GM23338 (cell line): ENCODE measurements at regions not wholly inside any gene's neighbourhood (a gene's known extent, or its start where the extent isn't known, plus 50 kb on each side); places are given as distances from the start of the nearest gene placed in this dataset.

Experiments
- ATAC-seq: fragments of 200-7000 bp; cut with Tn5 transposase; 3 replicates; pipeline ENCODE4 v1.9.1; 2020
- DNase-seq: peaks from one replicate; pipeline ENCODE4 v3.0.0-alpha.2; 2015; ENCODE audit warnings: low spot score
- H2AFZ ChIP-seq: fragments of 200-600 bp; sonication (generic); 2 replicates; pipeline ENCODE4 v1.8.0; 2016; ENCODE audit warnings: antibody characterized with exemption, mild to moderate bottlenecking, moderate library complexity
- H3F3A ChIP-seq: fragments of 200-600 bp; sonication (generic); replicated peaks from 2 replicates; pipeline ENCODE4 v1.8.0; 2017; ENCODE audit warnings: antibody characterized with exemption, mixed run types, low read depth
- H3K27ac ChIP-seq: fragments of 200-600 bp; sonication (generic); 2 replicates; pipeline ENCODE4 v1.6.1; 2016; ENCODE audit warnings: low read depth
- H3K27me3 ChIP-seq: fragments of 200-600 bp; sonication (generic); 2 replicates; pipeline ENCODE4 v1.8.0; 2016; ENCODE audit warnings: mild to moderate bottlenecking, mixed run types, moderate library complexity; ENCODE audit not compliant: insufficient read depth
- H3K36me3 ChIP-seq: fragments of 200-600 bp; sonication (generic); 2 replicates; pipeline ENCODE4 v1.8.0; 2016; ENCODE audit warnings: mild to moderate bottlenecking; ENCODE audit not compliant: insufficient read depth
- H3K4me1 ChIP-seq: fragments of 200-600 bp; sonication (generic); 2 replicates; pipeline ENCODE4 v1.8.0; 2016; ENCODE audit warnings: mild to moderate bottlenecking, moderate library complexity; ENCODE audit not compliant: insufficient read depth
- H3K4me2 ChIP-seq: fragments of 200-600 bp; sonication (generic); 2 replicates; pipeline ENCODE4 v1.7.1; 2017; ENCODE audit warnings: mixed run types
- H3K4me3 ChIP-seq: fragments of 200-600 bp; sonication (generic); 2 replicates; pipeline ENCODE4 v1.6.1; 2016; ENCODE audit warnings: mixed run types
- H3K79me2 ChIP-seq: fragments of 200-600 bp; sonication (generic); replicated peaks from 2 replicates; pipeline ENCODE4 v1.8.0; 2017; ENCODE audit warnings: mild to moderate bottlenecking; ENCODE audit not compliant: insufficient read depth
- H3K9me2 ChIP-seq: fragments of 200-600 bp; sonication (generic); 2 replicates; pipeline ENCODE4 v1.8.0; 2017; ENCODE audit not compliant: insufficient read depth
- H4K20me1 ChIP-seq: fragments of 200-600 bp; sonication (generic); replicated peaks from 2 replicates; pipeline ENCODE4 v1.8.0; 2017; ENCODE audit warnings: mild to moderate bottlenecking; ENCODE audit not compliant: insufficient read depth
- H3K27ac Mint-ChIP-seq: 2 replicates; pipeline ENCODE4 v1.8.0; 2020; ENCODE audit warnings: inconsistent platforms, mild to moderate bottlenecking, moderate library complexity, mixed read lengths
- H3K27me3 Mint-ChIP-seq: 3 replicates; pipeline ENCODE4 v1.8.0; 2022; ENCODE audit warnings: low read depth, mild to moderate bottlenecking, moderate library complexity, mixed read lengths, inconsistent platforms; ENCODE audit not compliant: insufficient read depth, poor library complexity
- H3K36me3 Mint-ChIP-seq: 3 replicates; pipeline ENCODE4 v1.8.0; 2021; ENCODE audit warnings: low read depth, mild to moderate bottlenecking, inconsistent platforms, moderate library complexity, mixed read lengths
- H3K4me1 Mint-ChIP-seq: 3 replicates; pipeline ENCODE4 v1.8.0; 2020; ENCODE audit warnings: mild to moderate bottlenecking, inconsistent platforms, mixed read lengths
- H3K4me3 Mint-ChIP-seq: 3 replicates; pipeline ENCODE4 v1.8.0; 2021; ENCODE audit warnings: moderate library complexity, mild to moderate bottlenecking, inconsistent platforms, mixed read lengths
- H3K9me3 Mint-ChIP-seq: 3 replicates; pipeline ENCODE4 v1.8.0; 2020; ENCODE audit warnings: moderate library complexity, mild to moderate bottlenecking, inconsistent platforms, mixed read lengths
- CREB1 ChIP-seq: fragments of 250-450 bp; sonication (Bioruptor Pico); IDR thresholded peaks from 2 replicates; pipeline ENCODE4 v1.5.0; 2020; ENCODE audit warnings: low read depth, mild to moderate bottlenecking, moderate library complexity
- CTCF ChIP-seq, 2 experiments: fragments of 200-600 bp in 1 of 2; sonication (generic) in 1 of 2; conservative IDR thresholded peaks; 2 replicates each; pipeline versions ENCODE4 v1.5.1 to v1.6.1; 2016 to 2017; ENCODE audit warnings: antibody characterized with exemption in 2 of 2, low read depth in 2 of 2, mild to moderate bottlenecking in 2 of 2, moderate library complexity in 1 of 2
- EZH2 ChIP-seq: fragments of 200-600 bp; sonication (generic); IDR thresholded peaks from one replicate; pipeline ENCODE4 v1.8.0; 2017; ENCODE audit warnings: antibody characterized with exemption, mild to moderate bottlenecking, low read depth; ENCODE audit not compliant: unreplicated experiment
- EZH2phosphoT487 ChIP-seq: fragments of 200-600 bp; sonication (generic); IDR thresholded peaks from one replicate; pipeline ENCODE4 v1.8.1; 2018; ENCODE audit warnings: antibody characterized with exemption; ENCODE audit not compliant: unreplicated experiment
- JUNB ChIP-seq: IDR thresholded peaks from one replicate; pipeline ENCODE4 v1.6.1; 2016; ENCODE audit warnings: antibody characterized with exemption; ENCODE audit not compliant: unreplicated experiment
- POLR2AphosphoS5 ChIP-seq: IDR thresholded peaks from 2 replicates; pipeline ENCODE4 v1.6.1; 2016; ENCODE audit warnings: antibody characterized with exemption, low read depth
- REST ChIP-seq: IDR thresholded peaks from one replicate; pipeline ENCODE4 v1.6.1; 2018; ENCODE audit warnings: antibody characterized with exemption; ENCODE audit not compliant: unreplicated experiment
- STAT1 ChIP-seq: IDR thresholded peaks from one replicate; pipeline ENCODE4 v1.6.1; 2016; ENCODE audit warnings: antibody characterized with exemption; ENCODE audit not compliant: unreplicated experiment
- ZNF114 ChIP-seq: fragments of 250-450 bp; sonication (Bioruptor Pico); IDR thresholded peaks from 2 replicates; pipeline ENCODE4 v1.5.0; 2020; ENCODE audit warnings: mild to moderate bottlenecking, moderate library complexity
- ZNF331 ChIP-seq: fragments of 250-450 bp; sonication (Bioruptor Pico); IDR thresholded peaks from 2 replicates; pipeline ENCODE4 v1.5.0; 2020; ENCODE audit warnings: low read depth, mild to moderate bottlenecking, moderate library complexity

GRCh38 chr12:24455811-24456210, 493.1 kb downstream of the BCAT1 start (continued):
- TF ChIP-seq REST (no peak), EZH2 (no peak), CREB1 (no peak), CTCF (conservative IDR thresholded peaks at IDR 0.05; ENCODE audit: low read depth in 2 of 2) (no peak), POLR2AphosphoS5 (no peak), JUNB (no peak), STAT1 (no peak), ZNF114 (no peak), EZH2phosphoT487 (no peak), ZNF331 (CRISPR knock-in tag) (no peak)

- ATAC-seq (no peak), DNase-seq (no peak)
Measured at GRCh38 chr12:24447678-24448077, 498.2 kb upstream of the SOX5 start.

More at GRCh38 chr12:24447678-24448077, 498.2 kb upstream of the SOX5 start:
- TF ChIP-seq EZH2phosphoT487 (no peak), CTCF (conservative IDR thresholded peaks at IDR 0.05; ENCODE audit: low read depth in 2 of 2) (no peak), STAT1 (no peak)
- H3K36me3 Mint-ChIP-seq = no peaks in the 10 kb centered on the region; the same call in 2 of the 3 replicates
- no peak overlapping the region for H3K27ac Mint-ChIP-seq
- no peaks in the 10 kb centered on the region for H3K9me3 Mint-ChIP-seq
- no peaks in the 10 kb centered on the region for H3F3A ChIP-seq
- H3K79me2 ChIP-seq = no peaks in the 10 kb centered on the region
- H3K4me1 ChIP-seq = peaks cover 8% of the 10 kb centered on the region
- H3K27me3 Mint-ChIP-seq = no peaks in the 10 kb centered on the region
- no peak overlapping the region for H3K4me2 ChIP-seq
- H3K9me2 ChIP-seq = no peaks in the 10 kb centered on the region; the same call in none of the 2 replicates
- H4K20me1 ChIP-seq = no peaks in the 10 kb centered on the region
- H3K4me1 Mint-ChIP-seq = peaks cover 22% of the 10 kb centered on the region
- no peak overlapping the region for H2AFZ ChIP-seq
- H3K27ac ChIP-seq = no peak overlapping the region
- no peaks in the 10 kb centered on the region for H3K36me3 ChIP-seq
- no peaks in the 10 kb centered on the region for H3K27me3 ChIP-seq
- H3K4me3 ChIP-seq = no peak overlapping the region
- H3K4me3 Mint-ChIP-seq = no peak overlapping the region
